HG02642 (cell line): ENCODE measurements at regions not wholly inside any gene's neighbourhood (a gene's known extent, or its start where the extent isn't known, plus 50 kb on each side); places are given as distances from the start of the nearest gene placed in this dataset.

Experiments
- ATAC-seq: cut with Tn5 transposase; IDR thresholded peaks from one replicate; pipeline ENCODE4 v1.9.1; 2021; ENCODE audit warnings: mild to moderate bottlenecking; ENCODE audit not compliant: unreplicated experiment, poor library complexity

DNA sequence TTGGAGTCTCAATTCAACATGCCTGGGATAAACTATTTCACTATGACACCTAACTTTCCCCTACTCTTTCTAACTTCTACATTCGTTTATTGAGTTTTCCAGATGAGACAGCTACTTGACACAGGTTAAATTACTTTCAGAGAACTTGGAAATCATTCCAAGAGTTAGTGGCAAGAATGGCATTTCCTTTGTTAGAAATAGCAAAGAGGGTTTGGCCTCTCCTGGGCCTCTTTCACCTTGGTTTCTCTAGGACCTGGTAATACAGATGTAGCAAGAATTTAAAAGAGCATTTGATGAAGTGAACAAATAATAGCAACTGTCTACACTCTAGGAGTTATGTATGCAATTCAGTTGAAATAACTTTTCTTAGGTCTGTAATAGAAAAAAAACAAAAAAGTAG is 748.9 kb downstream of the MECOM start:
- no peak for ATAC-seq

DNA sequence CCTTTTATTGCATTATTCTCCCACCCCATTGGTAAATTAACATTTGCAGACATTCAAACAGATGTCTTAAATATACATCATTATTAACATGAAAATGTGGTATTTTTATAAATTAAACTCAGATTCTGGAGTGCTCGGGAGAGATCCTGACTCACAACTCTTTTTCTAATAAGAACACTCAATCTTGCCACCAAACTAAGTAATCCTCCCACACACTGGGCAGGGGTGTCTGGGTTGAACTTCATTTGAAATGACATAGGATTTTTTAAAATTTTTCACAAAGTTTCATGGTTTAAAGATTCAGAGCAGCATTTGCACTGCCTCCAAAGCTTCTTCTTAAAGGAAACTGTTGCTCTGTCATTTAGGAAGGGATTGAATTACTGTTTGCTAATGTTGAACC is 754.3 kb downstream of the MECOM start:
- ATAC-seq: no peak

DNA sequence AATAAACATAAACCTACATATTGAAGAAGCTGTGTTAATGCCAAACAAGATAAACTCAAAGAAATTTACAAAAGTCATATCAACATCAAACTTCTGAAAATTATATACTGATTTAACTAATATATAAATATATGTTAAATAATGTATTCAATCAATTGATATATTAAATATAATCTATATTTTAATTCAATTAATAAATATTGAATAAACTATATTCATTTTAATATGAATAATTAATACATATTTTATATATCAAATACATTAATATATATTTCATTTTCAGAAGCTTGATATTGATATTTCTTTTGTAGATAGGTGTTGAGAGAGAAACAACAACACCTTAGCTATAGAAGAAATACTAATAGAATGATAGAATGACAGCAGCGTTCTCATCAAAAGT is 768.1 kb downstream of the MECOM start:
- no peak for ATAC-seq

DNA sequence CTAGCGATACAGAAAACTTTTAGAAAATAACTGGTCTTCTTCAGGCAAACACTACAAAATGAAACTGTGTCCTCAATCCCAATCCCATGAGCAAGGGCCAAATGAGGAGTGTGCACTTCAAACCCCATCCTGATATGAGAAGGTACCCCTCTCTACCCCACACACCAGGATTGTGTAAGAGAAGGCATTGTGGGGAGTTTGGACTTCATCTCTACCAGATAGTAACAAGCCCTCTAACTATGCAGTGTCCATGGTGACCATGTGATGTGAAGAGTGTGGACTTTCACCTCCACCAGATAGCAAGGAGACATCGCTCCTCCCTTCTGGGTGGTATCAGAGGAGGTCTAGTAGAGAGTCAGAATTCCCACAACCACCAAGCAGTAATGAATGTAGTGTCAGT is 769.3 kb downstream of the MECOM start:
- ATAC-seq: no peak

DNA sequence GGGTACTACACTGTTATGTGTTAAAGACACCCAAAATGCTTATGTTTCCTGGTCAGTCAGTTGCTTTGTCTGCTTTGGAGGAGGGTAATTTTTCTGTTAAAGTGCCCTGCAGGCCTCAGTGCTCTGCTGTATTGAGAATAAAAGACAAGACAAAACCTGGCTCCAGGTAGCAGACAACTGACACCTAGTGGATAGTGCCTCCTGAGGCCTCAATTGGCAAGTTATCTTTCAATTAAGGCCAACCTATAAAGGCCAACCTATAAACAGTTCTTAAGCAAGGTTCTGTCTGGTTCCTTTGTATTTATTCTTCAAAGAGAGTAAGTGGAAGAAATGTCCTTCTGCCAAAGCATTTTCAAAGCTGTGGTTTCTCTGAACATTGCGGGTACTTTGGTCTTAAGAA is 773.8 kb downstream of the MECOM start:
- ATAC-seq: no peak

DNA sequence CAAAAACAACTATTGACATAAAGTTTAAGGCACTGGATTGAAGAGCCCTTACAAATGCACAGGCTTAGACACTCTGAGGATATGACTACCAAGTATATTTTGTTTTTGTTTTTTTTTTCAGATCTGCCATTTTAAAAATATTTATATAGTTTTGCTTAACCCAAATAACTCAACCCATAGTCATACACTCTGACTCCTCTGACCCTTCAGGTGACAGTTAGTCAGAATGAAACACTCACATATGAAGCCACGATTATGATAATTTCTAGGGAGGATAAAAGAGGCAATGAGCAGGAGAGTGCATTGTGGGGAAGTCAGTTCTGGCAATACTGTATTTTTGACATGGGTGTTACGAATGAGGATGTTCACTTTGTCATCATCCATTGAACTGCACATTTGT is 774.7 kb downstream of the MECOM start:
- no peak for ATAC-seq

DNA sequence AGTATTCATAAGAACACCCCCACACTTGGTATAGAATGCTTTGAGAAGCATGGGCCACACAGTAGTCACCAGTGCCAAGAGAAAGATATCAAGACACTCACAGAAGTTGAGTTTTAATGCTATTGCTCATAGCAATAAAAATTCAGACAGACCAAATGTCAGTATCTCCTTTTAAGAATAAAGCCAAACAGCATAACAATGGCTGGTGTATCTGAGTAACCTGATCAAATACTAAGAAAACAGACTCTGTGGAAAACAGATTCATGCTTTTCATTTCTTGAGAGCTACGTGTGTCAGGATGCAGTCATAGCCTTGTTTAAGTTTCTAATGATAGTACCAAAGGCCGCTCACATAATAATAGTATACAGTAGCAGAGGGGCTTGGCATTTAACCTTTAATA is 778.5 kb downstream of the MECOM start:
- no peak for ATAC-seq

DNA sequence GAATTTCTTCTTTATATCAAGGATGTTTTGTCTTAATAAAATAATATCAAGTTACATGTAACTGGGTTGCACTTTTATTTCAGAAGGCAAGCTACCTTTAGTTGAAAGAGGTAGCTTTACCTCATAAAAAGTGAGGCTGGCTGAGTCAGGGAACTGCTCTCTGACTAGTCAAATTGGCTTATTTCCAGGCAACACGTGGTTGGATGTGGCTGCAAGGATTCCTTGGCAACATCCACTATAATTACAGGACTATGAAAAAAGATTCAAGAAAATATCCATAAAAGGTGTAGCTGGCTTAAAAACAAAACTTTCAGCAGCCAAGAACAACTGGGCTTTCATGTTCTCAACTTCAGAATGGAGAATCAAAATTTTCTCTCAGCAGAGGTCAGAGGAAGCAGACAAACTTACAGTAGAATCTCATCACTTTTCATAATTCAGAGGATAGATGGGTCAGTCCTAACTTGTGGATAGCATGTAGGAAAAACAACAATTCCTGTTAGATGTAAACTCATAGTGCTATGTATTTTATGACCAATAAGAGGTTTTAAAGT is 779.1 kb downstream of the MECOM start:
- no peak for ATAC-seq

DNA sequence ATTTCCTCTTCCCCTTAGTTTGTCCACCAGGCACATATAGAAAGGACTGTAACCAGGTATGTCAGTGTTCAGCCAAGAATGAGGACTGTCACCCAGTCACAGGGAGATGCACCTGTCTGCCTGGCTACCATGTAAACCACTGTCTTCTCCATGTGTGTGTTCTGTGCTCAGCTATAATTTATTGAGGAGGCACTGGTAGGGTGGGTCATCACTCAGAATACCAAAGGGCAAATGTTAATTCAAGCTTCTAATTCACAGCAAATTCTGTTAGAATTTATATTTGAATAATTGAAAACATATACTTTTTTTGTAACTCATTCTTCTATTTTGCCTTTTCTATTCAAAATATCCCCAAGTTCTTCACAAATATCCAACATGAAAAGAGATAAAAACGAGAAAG is 780.4 kb downstream of the MECOM start:
- no peak for ATAC-seq

DNA sequence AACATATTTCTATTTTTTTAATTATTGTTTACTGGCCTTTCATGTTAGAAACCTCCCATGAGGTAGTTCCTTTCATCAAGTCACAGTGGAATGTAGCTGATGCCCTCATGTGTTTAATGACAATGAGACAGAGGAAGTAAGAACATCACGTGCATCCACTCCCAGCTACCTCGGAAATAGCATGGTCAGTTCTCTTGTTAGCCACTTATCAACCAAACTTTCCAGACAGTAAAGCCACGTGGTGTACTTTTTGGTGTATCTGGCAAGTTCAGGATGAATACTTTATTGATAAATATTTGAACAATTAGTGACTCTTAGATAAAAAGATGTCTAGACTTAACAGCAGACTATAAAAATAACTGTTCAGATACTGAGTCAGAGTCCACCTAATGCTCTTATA is 781.7 kb downstream of the MECOM start:
- no peak for ATAC-seq

DNA sequence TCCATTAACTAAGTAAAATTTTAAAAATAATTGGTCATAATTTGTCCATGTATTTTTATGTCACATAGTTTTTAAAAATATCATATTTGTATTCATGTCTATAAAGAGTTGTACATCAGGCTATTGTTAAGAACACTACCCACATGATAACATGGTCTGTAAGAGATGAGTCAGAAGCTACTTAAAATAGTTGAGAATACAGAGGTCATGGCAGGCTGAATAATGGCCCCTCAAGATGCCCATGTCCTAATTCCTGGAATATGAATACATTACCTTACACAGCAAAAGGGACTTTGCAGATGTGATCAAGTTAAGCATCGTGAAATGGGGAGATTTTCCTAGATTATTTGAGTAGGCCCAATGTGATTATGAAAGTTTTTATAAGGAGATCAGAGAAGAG is 782.9 kb upstream of the GOLIM4 start:
- no peak for ATAC-seq

DNA sequence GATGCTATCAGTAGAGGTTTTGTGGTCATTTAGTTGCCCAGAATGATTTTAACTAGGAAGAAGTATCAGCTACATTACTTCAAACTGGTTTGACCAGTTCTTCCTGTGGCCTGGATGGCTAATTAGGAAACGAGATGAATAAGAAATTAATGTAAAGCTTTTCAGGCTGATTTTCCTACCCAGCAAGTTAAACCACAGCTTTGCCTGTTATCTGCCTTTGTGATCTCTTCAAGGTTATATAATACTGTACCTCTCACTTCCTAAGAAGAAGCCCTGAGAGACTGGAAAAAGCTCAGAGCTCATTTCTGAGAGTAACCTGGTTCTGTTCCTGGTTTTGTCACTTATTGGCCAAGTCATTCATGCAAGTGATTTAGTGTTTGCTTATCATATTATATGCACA is 782.2 kb upstream of the GOLIM4 start:
- no peak for ATAC-seq

DNA sequence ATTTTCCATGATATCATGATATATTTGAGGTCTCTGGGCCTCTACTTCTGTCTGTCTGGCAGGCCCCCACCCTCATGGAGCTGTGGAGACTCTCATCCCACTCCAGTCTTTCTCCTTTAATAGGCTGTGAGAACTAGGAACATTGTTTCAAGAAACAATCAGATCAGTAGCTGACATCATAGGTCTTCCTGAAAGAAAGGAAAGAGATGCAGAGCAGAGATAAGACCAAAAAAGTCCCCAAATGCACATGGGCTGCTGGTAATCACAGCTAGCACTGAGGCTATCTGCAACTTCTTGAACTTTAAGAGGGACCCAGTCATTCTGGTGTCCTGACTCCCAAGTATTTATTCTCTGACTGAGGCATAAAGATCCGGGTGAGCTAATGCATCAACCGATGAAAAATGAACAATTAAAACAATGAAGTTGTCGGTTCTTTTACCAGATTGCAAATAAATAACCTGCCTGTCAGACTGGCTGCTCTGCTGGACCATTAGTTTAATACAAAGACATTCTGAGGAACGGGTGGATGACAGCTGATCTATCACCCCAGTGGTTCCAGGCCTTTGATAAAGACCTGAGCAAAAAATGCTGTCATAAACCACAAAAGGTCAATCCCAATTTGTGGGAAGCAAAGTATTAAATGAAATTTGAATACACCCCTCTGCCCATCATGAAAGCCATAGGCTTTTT is 780.8 kb upstream of the GOLIM4 start:
- ATAC-seq: no peak

DNA sequence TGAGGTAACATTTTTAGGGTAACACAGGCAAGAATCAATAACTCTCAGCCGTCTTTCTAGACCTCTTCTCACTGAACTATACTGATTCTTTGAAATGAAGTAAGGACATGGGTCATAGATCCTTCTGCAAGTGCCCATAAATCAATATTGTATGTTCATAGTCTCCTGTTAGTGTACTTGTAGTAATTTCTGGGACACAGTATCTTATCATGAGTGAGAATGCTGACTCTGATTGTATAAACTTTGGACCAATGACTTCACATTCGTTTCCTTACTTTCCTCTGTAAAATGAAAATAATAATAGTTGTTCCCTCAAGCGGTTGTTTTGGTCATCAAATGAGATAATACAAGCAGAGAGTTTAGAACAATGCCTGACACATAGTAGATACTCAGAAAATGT is 777.1 kb upstream of the GOLIM4 start:
- ATAC-seq: no peak

DNA sequence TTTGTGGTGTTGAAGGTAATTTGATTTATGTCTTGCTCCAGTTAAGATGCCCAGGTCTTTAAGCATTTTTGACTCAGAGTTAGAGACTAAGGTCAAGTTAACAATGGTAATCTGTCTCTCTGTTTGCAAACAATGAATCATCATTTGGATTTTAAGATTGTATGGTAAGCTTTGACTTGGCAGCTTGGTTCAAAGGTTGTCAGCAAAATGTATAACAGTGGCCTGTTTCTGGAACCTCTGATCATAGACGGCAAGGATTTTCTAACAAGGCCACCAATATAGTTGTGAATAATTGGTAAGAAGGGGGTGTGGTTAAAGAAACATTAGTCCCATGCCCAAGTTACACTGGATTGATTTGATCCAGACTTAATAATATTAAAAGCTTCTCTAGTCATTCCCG is 775.2 kb upstream of the GOLIM4 start:
- no peak for ATAC-seq

DNA sequence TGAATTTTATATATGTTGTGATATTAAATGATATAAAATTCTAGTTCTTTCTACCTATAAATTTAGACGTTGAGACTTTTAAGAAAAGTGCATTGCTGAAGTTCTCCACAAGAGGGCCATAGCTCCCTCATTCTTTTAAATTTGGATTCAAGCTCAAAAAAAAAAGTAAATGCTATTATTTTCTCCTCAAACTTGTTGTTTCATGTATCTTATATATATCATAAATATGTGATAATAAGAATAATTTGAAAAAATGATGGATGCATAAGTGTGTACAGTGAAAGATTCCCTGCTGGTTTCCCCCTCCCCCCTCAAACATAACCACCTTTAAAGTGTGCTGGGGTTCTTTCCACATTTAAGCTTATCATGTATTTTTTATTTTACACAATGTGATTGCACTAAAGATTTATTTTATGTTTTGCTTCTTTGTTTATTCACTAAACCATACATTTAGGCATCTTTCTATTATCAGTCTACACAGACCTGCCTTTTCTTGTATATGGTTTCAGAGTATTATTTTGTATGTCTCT is 769.4 kb upstream of the GOLIM4 start:
- no peak for ATAC-seq

DNA sequence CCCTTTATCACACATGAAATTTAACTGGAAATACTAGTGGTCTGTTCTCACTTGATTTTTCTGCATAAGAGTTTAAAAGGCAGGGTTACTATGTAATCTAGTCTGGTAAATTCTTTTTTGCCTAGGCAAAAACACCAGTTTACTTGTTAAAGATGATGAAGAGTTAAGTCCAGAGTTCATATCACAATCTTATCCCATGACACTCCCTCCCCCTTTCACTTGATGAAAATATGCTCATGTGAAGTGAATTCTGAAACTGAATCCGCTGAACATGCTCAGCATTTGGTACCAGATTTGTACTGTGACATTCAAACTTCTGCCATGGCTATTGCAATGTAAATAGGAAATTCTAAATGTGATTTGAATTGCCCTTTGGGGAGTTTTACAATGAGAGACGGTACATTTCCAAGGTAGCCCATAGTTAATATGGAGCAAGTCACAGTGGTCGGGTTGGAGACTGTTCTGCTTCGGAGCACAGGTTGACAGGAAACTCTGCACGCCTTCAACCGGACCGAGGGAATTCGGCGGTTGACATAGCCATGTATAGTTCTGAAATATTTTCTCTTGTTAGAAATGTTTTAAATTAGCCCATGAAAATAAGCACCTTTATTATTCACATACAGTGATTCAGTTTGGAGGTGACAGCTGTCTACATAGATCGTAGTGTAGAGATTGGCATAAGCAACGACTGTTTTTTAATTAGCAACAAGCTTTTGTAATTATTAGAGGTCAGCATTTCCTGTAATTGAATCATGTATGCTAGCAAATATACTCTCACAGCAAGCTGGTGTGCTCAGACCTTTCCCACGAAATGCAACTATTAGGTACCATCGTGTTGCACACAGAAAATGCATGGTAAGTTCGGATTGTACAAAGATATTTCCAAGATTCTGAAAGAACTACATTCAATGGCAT is 768.6 kb upstream of the GOLIM4 start:
- no peak for ATAC-seq

DNA sequence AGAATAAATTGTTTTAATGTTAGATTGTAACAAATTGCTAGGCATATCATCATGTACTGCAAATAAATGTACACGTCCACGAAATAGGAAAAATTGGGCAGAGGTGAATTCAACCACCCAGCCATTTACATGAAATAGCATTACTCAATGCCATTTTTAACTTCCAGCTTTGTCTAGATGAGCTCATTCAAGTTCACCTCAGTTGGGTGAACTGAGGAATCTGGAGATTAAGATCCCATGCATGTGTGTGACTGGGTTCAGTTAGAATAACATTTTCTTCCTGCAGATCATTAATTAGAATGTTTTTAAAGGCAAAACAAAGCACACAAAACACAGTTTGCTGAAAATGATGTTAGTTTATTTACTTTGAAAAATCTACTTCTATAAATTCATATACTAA is 767.8 kb upstream of the GOLIM4 start:
- ATAC-seq: no peak

DNA sequence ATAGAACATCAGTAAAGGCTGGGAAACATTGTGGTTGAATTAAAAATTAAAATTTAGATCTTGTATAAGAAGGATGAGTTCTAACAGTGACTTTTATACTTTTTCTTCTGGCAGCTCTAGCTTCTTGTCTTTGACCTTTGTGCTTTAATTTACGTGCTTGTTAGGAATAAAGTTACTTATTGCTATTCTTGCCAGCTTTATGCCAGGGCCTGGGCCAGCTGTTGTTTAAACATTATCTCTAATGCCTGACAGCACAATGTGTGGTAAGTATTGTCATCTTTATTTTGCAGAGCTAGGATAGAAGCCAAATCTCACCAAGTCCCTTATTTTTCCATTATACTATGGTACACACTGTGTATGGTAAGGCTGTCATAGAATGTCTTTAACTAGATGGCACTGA is 766.7 kb upstream of the GOLIM4 start:
- no peak for ATAC-seq

DNA sequence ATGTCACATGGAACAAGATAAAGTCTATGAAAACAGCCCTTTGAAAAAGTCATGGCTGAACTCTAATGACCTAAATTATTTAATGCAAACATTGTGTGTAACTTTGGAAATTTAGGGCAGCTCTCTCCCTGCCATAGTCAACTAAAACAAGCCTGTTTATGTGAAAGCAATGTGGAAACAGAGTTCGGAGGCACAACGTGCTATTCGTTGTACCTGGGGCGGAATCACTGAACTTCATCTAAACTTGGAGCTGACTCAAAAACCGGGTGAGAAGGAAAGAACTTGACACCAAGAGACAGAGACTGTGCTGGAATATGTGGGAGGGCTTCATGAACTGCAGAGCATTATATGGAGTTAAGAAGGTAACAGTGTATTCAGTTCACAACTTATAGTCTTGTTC is 764.9 kb upstream of the GOLIM4 start:
- no peak for ATAC-seq

DNA sequence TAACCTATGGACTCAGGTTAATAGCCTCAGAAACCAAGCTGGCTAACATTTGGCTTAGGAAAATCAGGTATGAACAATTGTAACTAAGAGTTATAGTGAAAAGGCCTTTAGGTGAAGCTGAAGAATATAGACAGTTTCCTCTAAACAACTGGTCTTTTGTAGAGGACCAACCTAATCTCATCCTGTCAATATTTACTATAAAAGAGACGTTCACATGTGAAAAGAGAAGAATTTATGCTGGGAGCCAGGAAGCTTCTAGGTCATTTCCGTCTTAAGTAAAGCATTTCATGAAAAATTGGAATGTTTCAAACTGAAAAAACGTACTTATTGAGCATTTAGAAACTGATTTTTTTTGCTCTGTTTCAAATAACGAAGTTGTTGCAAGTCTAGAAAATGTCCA is 764.3 kb upstream of the GOLIM4 start:
- no peak for ATAC-seq
